ENCODE measurements at regions not wholly inside any gene's neighbourhood (a gene's known extent, or its start where the extent isn't known, plus 50 kb on each side); places are given as distances from the start of the nearest gene placed in this dataset.

- TF ChIP-seq, protein P1, sequence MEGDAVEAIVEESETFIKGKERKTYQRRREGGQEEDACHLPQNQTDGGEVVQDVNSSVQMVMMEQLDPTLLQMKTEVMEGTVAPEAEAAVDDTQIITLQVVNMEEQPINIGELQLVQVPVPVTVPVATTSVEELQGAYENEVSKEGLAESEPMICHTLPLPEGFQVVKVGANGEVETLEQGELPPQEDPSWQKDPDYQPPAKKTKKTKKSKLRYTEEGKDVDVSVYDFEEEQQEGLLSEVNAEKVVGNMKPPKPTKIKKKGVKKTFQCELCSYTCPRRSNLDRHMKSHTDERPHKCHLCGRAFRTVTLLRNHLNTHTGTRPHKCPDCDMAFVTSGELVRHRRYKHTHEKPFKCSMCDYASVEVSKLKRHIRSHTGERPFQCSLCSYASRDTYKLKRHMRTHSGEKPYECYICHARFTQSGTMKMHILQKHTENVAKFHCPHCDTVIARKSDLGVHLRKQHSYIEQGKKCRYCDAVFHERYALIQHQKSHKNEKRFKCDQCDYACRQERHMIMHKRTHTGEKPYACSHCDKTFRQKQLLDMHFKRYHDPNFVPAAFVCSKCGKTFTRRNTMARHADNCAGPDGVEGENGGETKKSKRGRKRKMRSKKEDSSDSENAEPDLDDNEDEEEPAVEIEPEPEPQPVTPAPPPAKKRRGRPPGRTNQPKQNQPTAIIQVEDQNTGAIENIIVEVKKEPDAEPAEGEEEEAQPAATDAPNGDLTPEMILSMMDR (IDR thresholded peaks at IDR 0.05; ENCODE audit: low read depth, low read length), result no peak
- DNase-seq (ENCODE audit: low read depth in 2 of 2), result peak; percentile 65 to 95
- no peak overlapping the region for H3K4me3 ChIP-seq (replicated peaks in 1 of 2; ENCODE audit: low read depth in 2 of 2, low read length in 2 of 2)
Measured at GRCh38 chr11:29309992-29310391, 706.8 kb downstream of the KCNA4 start.

DNA sequence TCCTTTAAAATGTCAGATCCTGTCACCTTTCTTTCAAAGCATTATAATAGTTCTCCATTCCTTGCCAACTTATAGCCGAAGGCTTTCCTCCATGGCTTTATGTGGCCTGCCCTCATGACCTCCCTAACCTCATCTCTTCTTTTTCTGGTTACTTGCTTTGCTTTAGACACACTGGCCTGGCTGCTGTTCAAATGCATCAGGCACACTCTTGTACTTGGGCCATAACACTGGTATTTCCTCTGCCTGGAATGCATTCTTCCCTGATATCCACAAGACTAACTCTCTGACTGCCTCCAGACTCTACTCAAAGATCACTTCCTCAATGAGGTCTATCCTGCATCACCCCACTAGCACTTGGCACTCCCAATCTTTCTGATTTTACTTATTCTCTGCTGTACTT lies 710.3 kb downstream of the KCNA4 start:
- no peak overlapping the region for H3K4me3 ChIP-seq (replicated peaks in 1 of 2; ENCODE audit: low read depth in 2 of 2, low read length in 2 of 2)
- DNase-seq (ENCODE audit: low read depth in 2 of 2), result peak; percentile 94
- TF ChIP-seq, protein P1 (IDR thresholded peaks at IDR 0.05; ENCODE audit: low read depth, low read length), result no peak

- TF ChIP-seq, protein P1 (IDR thresholded peaks at IDR 0.05; ENCODE audit: low read depth, low read length), result no peak
- peak in 1 of 2 donors; percentile 16 for DNase-seq (ENCODE audit: low read depth in 2 of 2)
- H3K4me3 ChIP-seq (replicated peaks in 1 of 2; ENCODE audit: low read depth in 2 of 2, low read length in 2 of 2), result no peak overlapping the region
Measured at GRCh38 chr11:29305456-29306232, 711.2 kb downstream of the KCNA4 start.

DNA sequence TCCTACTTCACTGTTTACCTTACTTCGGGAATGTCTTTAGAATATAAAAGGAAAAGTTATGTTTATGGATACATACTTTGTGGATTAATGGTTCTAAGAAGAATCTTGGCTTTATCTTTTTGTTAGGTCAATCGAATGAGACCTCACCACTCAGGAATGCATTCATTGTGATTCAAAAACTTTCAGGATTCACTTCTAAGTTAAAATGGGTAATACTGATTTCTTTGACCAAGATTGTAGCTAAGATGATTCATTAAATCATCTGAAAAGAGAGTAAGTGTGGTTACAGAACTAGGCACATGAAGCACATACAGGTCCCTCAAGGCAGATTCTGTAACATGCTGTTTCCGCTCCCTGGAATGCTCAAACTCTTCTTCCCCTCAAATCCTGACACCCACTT lies 716.4 kb downstream of the KCNA4 start:
- TF ChIP-seq, protein P1 (IDR thresholded peaks at IDR 0.05; ENCODE audit: low read depth, low read length), result no peak
- DNase-seq (ENCODE audit: low read depth in 2 of 2), result peak; percentile 51 to 95
- H3K4me3 ChIP-seq (replicated peaks in 1 of 2; ENCODE audit: low read depth in 2 of 2, low read length in 2 of 2), result no peak overlapping the region

- TF ChIP-seq, protein P1 (IDR thresholded peaks at IDR 0.05; ENCODE audit: low read depth, low read length), result no peak
- DNase-seq (ENCODE audit: low read depth in 2 of 2), result no peak
- no peak overlapping the region for H3K4me3 ChIP-seq (replicated peaks in 1 of 2; ENCODE audit: low read depth in 2 of 2, low read length in 2 of 2)
Measured at GRCh38 chr11:29296680-29297079, 720.1 kb downstream of the KCNA4 start.

DNA sequence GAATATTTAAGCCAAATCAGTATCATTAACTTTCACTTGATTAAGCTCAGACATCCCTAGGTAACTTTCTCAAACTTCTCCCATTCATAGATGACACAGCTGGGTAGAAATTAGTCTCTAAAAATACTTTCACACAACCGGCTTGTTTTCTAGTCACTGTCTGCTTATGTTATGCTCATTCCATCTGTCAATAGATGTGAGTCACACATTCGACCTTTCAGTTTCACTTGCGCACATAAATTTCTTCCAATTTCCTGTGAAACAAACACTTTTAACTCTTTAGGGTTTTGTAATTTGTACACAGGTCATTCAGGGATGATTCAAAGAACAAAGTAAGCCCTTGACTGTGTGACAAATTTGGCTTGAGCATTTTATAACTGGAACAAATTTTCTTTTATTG lies 723.0 kb downstream of the KCNA4 start:
- peak; percentile 70 to 90 for DNase-seq (ENCODE audit: low read depth in 2 of 2)
- TF ChIP-seq, protein P1 (IDR thresholded peaks at IDR 0.05; ENCODE audit: low read depth, low read length), result no peak
- H3K4me3 ChIP-seq (replicated peaks in 1 of 2; ENCODE audit: low read depth in 2 of 2, low read length in 2 of 2), result no peak overlapping the region
